Epithelial cell of proximal tubule (primary cell): ENCODE measurements at regions not wholly inside any gene's neighbourhood (a gene's known extent, or its start where the extent isn't known, plus 50 kb on each side); places are given as distances from the start of the nearest gene placed in this dataset.

Experiments
- DNase-seq: peaks from one replicate; pipeline ENCODE4 v3.0.0-alpha.2; 2011; ENCODE audit warnings: low read depth
- H3K4me3 ChIP-seq: 2 replicates; pipeline ENCODE4 v1.5.1; 2011; ENCODE audit warnings: low read depth, mild to moderate bottlenecking, low read length
- TF ChIP-seq, protein P1 (sequence below): conservative IDR thresholded peaks from 2 replicates; pipeline ENCODE4 v1.5.1; 2012; ENCODE audit warnings: low read depth, mild to moderate bottlenecking, low read length

DNA sequence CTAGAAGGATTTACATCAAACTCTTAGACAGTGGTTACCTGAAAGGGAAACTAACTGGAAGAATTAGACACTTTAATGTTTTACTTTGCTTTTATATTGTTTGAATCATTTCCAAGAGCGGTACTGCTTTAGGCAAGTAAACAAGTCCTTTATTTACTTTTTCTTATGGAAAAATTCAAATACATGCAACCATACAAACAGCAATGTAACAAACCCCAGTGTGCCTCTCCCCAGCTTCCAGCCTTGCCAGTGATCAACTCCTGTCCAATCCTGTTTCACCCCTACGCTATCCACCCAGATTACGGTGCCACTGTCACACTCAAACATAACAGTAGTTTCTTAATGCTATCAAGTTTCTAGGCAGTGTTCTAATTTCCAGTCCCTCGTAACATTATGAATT, 85.9 kb downstream of the C16orf95 start:
- H3K4me3 ChIP-seq, result no peak overlapping the region
- no peak for DNase-seq
- TF ChIP-seq, protein P1, sequence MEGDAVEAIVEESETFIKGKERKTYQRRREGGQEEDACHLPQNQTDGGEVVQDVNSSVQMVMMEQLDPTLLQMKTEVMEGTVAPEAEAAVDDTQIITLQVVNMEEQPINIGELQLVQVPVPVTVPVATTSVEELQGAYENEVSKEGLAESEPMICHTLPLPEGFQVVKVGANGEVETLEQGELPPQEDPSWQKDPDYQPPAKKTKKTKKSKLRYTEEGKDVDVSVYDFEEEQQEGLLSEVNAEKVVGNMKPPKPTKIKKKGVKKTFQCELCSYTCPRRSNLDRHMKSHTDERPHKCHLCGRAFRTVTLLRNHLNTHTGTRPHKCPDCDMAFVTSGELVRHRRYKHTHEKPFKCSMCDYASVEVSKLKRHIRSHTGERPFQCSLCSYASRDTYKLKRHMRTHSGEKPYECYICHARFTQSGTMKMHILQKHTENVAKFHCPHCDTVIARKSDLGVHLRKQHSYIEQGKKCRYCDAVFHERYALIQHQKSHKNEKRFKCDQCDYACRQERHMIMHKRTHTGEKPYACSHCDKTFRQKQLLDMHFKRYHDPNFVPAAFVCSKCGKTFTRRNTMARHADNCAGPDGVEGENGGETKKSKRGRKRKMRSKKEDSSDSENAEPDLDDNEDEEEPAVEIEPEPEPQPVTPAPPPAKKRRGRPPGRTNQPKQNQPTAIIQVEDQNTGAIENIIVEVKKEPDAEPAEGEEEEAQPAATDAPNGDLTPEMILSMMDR, result no peak

DNA sequence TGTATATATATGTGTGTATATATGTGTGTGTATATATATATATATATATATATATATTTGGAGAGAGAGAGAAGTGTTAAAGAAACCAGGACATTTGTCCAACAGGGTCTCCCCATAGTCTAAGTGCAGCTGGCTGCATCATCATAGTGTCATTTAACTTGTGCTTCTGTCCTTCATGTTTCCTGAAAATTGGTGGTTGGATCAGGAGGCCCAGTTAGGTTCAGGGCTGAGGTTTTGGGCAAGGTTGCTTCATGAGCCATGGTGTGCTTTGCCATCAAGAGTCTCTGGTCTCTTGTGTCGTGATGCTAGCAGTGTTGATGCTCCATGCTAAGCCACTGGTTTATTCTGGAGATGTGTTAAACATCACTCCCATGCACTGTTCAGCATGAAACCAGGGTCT, 85.3 kb downstream of the C16orf95 start:
- TF ChIP-seq, protein P1, result no peak
- no peak for DNase-seq
- no peak overlapping the region for H3K4me3 ChIP-seq

DNA sequence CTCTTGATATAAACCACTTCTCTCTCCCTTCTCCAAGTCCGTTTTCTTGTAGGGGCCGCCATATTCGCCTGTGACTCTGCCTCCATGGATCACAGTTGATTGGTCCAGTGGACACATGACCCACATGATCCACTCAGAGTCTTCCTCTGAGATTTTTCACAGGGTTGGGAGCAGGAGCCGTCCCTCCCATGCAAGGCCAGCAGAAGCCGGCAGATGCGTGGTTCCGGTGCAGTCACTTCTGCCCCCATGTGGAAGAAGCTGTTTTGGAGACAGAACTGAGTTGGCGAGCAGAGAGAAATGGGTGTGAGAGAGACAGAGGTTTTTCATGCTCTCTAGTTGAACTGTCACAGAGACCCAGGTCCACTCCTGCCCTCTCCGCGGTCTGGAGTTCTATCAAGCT, 83.3 kb downstream of the C16orf95 start:
- no peak for DNase-seq
- TF ChIP-seq, protein P1, result no peak
- H3K4me3 ChIP-seq, result no peak overlapping the region

DNA sequence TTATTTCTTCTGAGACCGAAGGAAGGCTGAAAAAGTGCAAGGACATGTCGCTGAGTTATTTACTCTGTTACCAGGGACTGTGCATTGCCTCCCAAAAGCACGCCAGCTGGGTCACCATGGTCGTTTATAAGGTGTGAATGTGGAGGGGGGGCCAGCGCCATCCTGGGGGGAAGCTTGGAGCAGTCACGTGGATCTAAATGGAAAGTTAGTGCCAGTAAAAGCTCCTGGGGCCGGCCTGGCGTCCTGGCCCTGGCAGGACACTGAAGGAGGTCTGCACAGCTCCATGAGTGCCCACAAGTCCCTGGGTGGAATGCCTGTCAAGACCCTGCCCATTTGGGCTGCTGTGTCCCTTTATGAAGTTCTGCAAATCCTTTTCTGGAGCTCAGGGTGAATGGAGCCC, 82.6 kb downstream of the C16orf95 start:
- TF ChIP-seq, protein P1, result no peak
- no peak overlapping the region for H3K4me3 ChIP-seq
- no peak for DNase-seq

DNA sequence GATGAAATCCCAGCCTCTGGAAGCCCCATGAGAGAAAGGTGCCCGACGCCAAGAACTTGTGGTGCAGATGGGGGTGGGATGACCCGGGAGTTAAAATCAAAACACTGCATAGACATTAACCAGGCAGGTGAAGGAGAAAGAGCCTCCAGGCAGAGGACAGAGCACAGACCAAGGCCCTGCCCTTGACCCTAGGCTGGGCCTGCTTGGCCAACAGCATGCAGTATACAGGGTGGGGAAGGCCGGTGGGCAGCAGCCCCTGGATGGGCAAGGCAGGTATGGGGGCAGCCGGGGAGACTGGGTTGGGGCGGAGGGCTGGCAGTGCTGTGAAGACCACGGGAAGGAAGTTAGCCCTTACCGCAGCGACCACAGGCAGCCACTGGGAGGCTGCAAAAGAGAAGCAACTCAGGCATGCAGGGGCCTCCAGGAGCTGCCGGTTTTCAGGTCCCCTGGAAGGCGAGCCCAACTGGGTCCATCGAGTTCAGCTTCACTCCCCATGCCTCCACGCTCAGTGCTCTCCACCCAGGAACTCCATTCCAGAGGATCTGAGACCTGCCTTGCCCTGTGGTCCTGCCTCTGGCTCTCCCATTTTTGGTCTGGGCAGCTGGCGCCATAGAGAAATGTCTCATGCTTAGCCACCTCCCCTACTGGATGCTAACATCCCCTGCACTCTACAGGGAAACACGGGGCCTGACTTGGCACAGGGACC, 81.2 kb downstream of the C16orf95 start:
- DNase-seq, result no peak
- H3K4me3 ChIP-seq, result no peak overlapping the region
- TF ChIP-seq, protein P1, result no peak

DNA sequence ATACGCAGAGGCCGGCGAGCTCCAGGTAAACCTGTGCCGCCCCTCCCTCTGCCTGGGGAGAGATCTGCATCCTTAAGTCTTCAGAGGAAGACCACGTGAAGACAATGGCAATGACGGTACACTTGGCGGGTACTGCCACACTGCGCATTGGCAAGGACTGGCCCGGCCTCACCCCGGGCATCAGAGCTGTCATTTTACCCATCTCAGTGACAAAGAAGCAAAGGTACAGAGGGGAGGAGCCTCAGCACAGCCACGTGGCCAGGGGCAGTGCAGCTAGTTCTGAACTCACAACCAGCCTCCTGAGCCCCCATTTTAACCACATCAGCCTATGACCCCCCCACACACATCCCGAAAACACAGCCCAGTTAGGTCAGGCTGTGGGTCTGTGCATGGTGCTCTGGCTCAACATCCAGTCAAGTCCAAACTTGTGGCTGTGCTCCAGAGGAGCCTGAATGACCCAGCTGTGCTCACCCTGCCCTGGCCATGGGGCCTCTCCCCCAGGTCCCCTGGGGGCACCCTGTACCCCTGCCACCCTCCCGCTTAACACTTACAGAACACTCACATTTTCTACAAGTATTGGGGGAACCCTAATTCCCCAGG, 80.6 kb downstream of the C16orf95 start:
- TF ChIP-seq, protein P1, result no peak
- no peak for DNase-seq
- no peak overlapping the region for H3K4me3 ChIP-seq

DNA sequence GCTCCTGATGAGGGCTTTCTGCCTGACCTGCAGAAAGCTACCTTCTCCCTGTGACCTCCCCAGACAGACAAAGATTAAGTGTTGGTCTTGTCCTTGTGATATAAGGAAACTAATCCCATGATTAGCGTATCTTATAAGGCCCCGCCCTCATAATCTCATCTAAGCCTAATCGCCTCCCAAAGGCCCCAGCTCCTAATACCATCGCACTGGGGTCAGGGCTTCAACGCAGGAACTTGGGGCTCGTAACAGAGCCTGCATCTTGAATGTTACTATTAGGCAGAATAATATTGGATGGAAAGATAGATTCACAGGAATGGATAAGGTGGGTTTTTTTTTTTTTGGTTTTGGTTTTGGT, 78.9 kb downstream of the C16orf95 start:
- TF ChIP-seq, protein P1, result no peak
- no peak for DNase-seq
- H3K4me3 ChIP-seq, result no peak overlapping the region
